ENCODE measurements at regions not wholly inside any gene's neighbourhood (a gene's known extent, or its start where the extent isn't known, plus 50 kb on each side); places are given as distances from the start of the nearest gene placed in this dataset.

DNA sequence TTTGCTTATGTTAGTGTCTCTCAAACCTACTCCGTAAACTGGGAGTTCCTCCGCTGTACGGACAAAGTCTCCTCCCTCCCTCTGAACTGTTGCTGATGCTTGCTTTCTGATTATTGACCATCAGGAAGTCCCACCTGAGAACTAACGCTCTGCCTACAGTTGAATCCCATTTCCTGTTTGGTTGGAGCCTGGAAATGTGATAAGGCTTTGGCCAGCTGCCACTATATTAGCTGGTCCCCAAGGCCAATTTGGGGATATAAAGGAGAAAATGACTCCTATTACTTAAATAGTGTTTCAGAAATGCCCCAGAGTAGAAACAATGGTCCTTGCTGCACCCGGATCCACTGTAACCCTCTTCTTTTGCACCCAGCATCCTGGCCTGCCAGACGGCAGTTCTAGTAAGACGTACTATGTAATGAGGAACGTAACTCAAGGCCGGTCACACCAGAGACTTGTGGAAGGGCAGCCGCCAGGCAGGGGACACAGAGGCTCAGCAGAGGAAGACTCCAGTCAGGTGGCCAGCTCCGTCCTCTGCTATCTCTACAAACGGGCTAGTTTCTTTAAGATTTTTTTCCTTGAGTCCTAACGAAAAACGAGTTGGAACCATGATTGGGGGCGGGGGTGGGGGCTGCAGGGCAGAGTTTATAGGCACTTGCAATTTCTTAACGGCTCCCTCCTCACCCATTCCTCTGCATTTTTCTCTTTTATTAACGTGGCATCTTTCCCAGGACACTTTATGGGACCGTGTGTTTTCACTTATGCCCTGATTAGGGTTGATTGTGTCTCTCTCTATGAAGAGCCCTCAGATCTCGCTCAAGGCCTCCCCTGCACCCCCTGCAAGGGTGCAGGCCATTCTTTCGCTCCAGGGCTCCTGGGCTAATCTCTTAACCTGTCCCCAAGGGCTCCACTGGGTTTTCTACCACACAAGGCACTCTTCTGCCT is 72.8 kb upstream of the CDON start:
- Mint-ChIP-seq H3K4me1 (no peaks in the 10 kb centered on the region), H3K27ac (no peak overlapping the region), H3K4me3 (no peak overlapping the region), H3K27me3 (peaks cover 31% of the 10 kb centered on the region), H3K9me3 (ENCODE audit: insufficient read depth) (no peaks in the 10 kb centered on the region)
- Histone ChIP-seq H3K27me3 (replicated peaks in 1 of 4; ENCODE audit: control extremely low read depth in 1 of 4, control insufficient read depth in 3 of 4, insufficient read depth in 4 of 4, low read length in 3 of 4) (peaks cover 0 to 12% (median 1%) of the 10 kb centered on the region in 4 experiments), H4K20me1 (ENCODE audit: control insufficient read depth, insufficient read depth, low read length, poor library complexity, severe bottlenecking) (no peaks in the 10 kb centered on the region), H3K4me1 (ENCODE audit: control insufficient read depth in 2 of 2, insufficient read depth in 2 of 2, low read length in 2 of 2) (no peaks in the 10 kb centered on the region), H3K36me3 (replicated peaks in 1 of 2; ENCODE audit: control extremely low read depth in 1 of 2, control insufficient read depth in 1 of 2, extremely low read depth in 1 of 2, insufficient read depth in 2 of 2, low read length in 1 of 2) (no peaks in the 10 kb centered on the region), H3K79me2 (ENCODE audit: control insufficient read depth, insufficient read depth, low read length) (no peaks in the 10 kb centered on the region), H2AFZ (ENCODE audit: insufficient read depth, low read depth, low read length, poor library complexity, severe bottlenecking) (no peak overlapping the region), H3K27ac (ENCODE audit: low read length in 2 of 2) (no peak overlapping the region), H3K9ac (ENCODE audit: low read length) (no peak overlapping the region), H3K4me3 (ENCODE audit: control extremely low read depth in 1 of 5, extremely low read depth in 1 of 5, insufficient read depth in 1 of 5, low read depth in 2 of 5, low read length in 4 of 5) (no peak overlapping the region), H3K4me2 (replicated peaks; ENCODE audit: low read depth, low read length, poor library complexity, severe bottlenecking) (no peak overlapping the region), H3K9me3 (ENCODE audit: control extremely low read depth in 1 of 3, control insufficient read depth in 2 of 3, insufficient read depth in 1 of 3, low read length in 2 of 3) (peaks cover 0 to 3% (median 0%) of the 10 kb centered on the region in 3 donors)
- ChIA-PET CTCF (no interaction called here), POLR2A (no interaction called here)
- intact Hi-C loops (cut with micrococcal nuclease) = no loop called here
- ATAC-seq (ENCODE audit: low read depth) (no peak), DNase-seq (no peak)
- no peak for TF ChIP-seq EZH2 (IDR thresholded peaks at IDR 0.05; ENCODE audit: borderline replicate concordance, insufficient read depth, low read depth, low read length, poor library complexity, severe bottlenecking)
- no peak for TF ChIP-seq CTCF (IDR thresholded peaks at IDR 0.05)
- WGBS (ENCODE audit: insufficient coverage) = 83% methylated on average over 9 of the region's 20 CpGs

DNA sequence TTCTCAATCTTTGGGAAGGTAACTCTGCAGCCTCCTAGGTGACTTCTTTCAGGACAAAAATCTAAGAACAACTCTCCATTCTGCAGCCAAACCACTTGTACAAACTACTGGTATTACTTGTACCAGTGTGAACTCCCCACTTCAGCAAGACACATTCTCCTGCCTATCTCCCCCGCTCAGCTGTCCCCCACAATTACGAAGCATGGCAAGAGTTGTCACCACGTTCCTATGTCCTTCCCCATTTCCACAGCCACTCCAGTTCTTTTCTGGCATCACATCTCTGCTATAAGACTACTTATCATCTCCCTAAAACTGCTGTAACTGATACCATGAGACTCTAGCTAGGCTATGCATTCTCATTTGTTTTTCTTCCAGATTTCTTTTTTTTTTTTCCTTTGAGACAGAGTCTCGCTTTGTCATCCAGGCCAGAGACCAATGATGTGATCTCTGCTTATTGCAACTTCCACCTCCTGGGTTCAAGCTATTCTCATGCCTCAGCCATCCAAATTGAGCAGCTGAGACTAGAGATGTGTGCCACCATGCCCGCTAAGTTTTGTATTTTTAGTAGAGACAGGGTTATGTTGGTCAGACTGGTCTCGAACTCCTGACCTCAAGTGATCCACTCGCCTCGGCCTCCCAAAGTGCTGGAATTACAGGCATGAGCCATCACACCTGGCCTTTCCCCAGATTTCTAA is 71.9 kb upstream of the CDON start:
- peaks cover 23% of the 10 kb centered on the region for H3K27me3 Mint-ChIP-seq
- no peak overlapping the region for H2AFZ ChIP-seq (ENCODE audit: insufficient read depth, low read depth, low read length, poor library complexity, severe bottlenecking)
- ATAC-seq (ENCODE audit: low read depth) = no peak

More for the DNA sequence above, 71.9 kb upstream of the CDON start:
- no peak overlapping the region for H3K4me3 ChIP-seq (ENCODE audit: control extremely low read depth in 1 of 5, extremely low read depth in 1 of 5, insufficient read depth in 1 of 5, low read depth in 2 of 5, low read length in 4 of 5)
- TF ChIP-seq CTCF (IDR thresholded peaks at IDR 0.05) (no peak), EZH2 (IDR thresholded peaks at IDR 0.05; ENCODE audit: borderline replicate concordance, insufficient read depth, low read depth, low read length, poor library complexity, severe bottlenecking) (no peak)
- H3K4me2 ChIP-seq (replicated peaks; ENCODE audit: low read depth, low read length, poor library complexity, severe bottlenecking) = no peak overlapping the region
- H3K9ac ChIP-seq (ENCODE audit: low read length) = no peak overlapping the region
- Mint-ChIP-seq H3K4me1 (no peaks in the 10 kb centered on the region), H3K27ac (no peak overlapping the region), H3K4me3 (no peak overlapping the region), H3K9me3 (ENCODE audit: insufficient read depth) (no peaks in the 10 kb centered on the region)
- H3K36me3 ChIP-seq (replicated peaks in 1 of 2; ENCODE audit: control extremely low read depth in 1 of 2, control insufficient read depth in 1 of 2, extremely low read depth in 1 of 2, insufficient read depth in 2 of 2, low read length in 1 of 2) = no peaks in the 10 kb centered on the region
- H3K79me2 ChIP-seq (ENCODE audit: control insufficient read depth, insufficient read depth, low read length) = no peaks in the 10 kb centered on the region
- H3K4me1 ChIP-seq (ENCODE audit: control insufficient read depth in 2 of 2, insufficient read depth in 2 of 2, low read length in 2 of 2) = no peaks in the 10 kb centered on the region
- 85% methylated on average over 8 of the region's 8 CpGs for WGBS (ENCODE audit: insufficient coverage)
- H3K27ac ChIP-seq (ENCODE audit: low read length in 2 of 2) = no peak overlapping the region
- H4K20me1 ChIP-seq (ENCODE audit: control insufficient read depth, insufficient read depth, low read length, poor library complexity, severe bottlenecking) = no peaks in the 10 kb centered on the region
- POLR2A ChIA-PET = no interaction called here
- intact Hi-C loops (cut with micrococcal nuclease) = no loop called here
- peaks cover 0 to 6% (median 1%) of the 10 kb centered on the region in 4 experiments for H3K27me3 ChIP-seq (replicated peaks in 1 of 4; ENCODE audit: control extremely low read depth in 1 of 4, control insufficient read depth in 3 of 4, insufficient read depth in 4 of 4, low read length in 3 of 4)
- peaks cover 0 to 3% (median 0%) of the 10 kb centered on the region in 3 donors for H3K9me3 ChIP-seq (ENCODE audit: control extremely low read depth in 1 of 3, control insufficient read depth in 2 of 3, insufficient read depth in 1 of 3, low read length in 2 of 3)
- CTCF ChIA-PET = no interaction called here
- DNase-seq = no peak
